ENCODE measurements at regions not wholly inside any gene's neighbourhood (a gene's known extent, or its start where the extent isn't known, plus 50 kb on each side); places are given as distances from the start of the nearest gene placed in this dataset.

DNA sequence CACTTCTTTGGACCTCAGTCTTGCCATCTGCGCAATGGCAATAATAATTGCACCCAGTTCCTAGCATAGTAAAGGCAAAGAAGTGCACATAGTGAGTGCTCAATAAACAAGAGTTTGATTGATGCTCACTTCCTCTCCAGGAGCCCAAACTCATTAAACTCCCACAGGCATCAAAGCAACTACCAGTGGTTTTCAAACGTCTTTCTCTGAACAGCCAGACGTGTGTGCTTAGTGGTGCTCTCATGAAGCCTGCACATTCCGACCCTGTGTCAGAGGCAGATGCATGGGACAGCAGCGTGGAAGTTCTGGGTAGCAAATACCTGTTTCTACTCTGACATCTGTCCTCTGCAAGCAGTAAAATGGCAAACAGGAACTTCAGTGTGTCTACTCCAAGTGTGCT, 146.3 kb upstream of the MAFB start:
- no peak overlapping the region for H3K27ac ChIP-seq
- H3K4me1 ChIP-seq = no peaks in the 10 kb centered on the region
- intact Hi-C loops (cut with DNase I; ENCODE audit: low total_unique reads) = no loop called here
- no peak for TF ChIP-seq POLR2A (IDR thresholded peaks at IDR 0.05)
- TF ChIP-seq, protein P1, sequence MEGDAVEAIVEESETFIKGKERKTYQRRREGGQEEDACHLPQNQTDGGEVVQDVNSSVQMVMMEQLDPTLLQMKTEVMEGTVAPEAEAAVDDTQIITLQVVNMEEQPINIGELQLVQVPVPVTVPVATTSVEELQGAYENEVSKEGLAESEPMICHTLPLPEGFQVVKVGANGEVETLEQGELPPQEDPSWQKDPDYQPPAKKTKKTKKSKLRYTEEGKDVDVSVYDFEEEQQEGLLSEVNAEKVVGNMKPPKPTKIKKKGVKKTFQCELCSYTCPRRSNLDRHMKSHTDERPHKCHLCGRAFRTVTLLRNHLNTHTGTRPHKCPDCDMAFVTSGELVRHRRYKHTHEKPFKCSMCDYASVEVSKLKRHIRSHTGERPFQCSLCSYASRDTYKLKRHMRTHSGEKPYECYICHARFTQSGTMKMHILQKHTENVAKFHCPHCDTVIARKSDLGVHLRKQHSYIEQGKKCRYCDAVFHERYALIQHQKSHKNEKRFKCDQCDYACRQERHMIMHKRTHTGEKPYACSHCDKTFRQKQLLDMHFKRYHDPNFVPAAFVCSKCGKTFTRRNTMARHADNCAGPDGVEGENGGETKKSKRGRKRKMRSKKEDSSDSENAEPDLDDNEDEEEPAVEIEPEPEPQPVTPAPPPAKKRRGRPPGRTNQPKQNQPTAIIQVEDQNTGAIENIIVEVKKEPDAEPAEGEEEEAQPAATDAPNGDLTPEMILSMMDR (IDR thresholded peaks at IDR 0.05) = no peak
- H3K36me3 ChIP-seq (ENCODE audit: low read depth, missing control alignments) = no peaks in the 10 kb centered on the region
- no peak overlapping the region for H3K4me3 ChIP-seq
- no peak for DNase-seq
- no peaks in the 10 kb centered on the region for H3K27me3 ChIP-seq
- no peaks in the 10 kb centered on the region for H3K9me3 ChIP-seq
- WGBS, 2 donors = 47 to 51% methylated on average over 5 of the region's 5 CpGs

DNA sequence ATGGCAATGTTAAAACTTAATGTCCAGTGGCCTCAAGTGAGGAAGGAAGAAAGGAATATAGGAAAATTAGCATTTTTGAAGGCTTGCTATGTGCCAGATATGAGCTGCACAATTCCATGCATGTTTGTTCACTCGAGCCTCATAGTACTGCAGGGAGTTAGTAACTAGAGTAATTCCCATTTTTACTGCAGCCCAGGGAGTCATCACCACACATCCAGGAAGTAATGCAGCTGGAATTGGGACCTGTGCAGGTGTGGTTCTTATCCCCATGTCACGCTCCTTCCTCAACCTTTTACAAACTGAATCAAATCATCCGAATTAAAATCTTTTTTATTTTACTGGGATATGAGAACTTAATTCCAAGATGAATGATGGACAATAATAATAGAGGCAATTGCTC, 149.5 kb upstream of the MAFB start:
- H3K27me3 ChIP-seq = no peaks in the 10 kb centered on the region
- H3K27ac ChIP-seq = no peak overlapping the region
- H3K9me3 ChIP-seq = no peaks in the 10 kb centered on the region
- TF ChIP-seq, protein P1 (IDR thresholded peaks at IDR 0.05) = no peak
- TF ChIP-seq POLR2A (IDR thresholded peaks at IDR 0.05) = no peak
- DNase-seq = no peak
- no peaks in the 10 kb centered on the region for H3K4me1 ChIP-seq
- H3K36me3 ChIP-seq (ENCODE audit: low read depth, missing control alignments) = no peaks in the 10 kb centered on the region
- 75% methylated on average over 3 of the region's 3 CpGs for WGBS, 2 donors
- no peak overlapping the region for H3K4me3 ChIP-seq
- intact Hi-C loops (cut with DNase I; ENCODE audit: low total_unique reads) = no loop called here

DNA sequence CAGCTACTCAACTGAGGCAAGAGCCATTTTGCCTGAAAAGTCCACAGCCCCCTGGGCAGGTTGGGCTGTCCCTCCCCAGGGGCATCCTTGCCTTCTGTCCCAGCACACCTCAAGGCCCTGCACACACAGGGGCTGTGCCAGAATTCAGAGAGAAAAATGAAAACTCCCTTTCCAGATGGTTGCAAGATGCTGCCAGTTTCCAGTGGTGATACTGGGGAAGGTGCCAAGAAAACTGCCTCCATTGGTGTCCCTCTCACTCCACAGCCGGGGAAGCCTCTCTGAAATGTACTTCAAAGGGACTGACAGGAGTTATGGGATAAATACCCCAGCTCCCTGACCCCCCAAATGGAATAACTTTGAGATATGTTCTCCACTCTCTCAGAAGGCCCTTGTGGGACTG, 154.2 kb upstream of the MAFB start:
- Histone ChIP-seq H3K27ac (no peak overlapping the region), H3K36me3 (ENCODE audit: low read depth, missing control alignments) (no peaks in the 10 kb centered on the region), H3K9me3 (no peaks in the 10 kb centered on the region), H3K27me3 (no peaks in the 10 kb centered on the region), H3K4me1 (no peaks in the 10 kb centered on the region), H3K4me3 (no peak overlapping the region)
- intact Hi-C loops (cut with DNase I; ENCODE audit: low total_unique reads) = no loop called here
- TF ChIP-seq, protein P1 (IDR thresholded peaks at IDR 0.05) = no peak
- TF ChIP-seq POLR2A (IDR thresholded peaks at IDR 0.05) = no peak
- 64 to 81% methylated on average over 1 of the region's 1 CpG for WGBS, 2 donors
- DNase-seq = no peak

DNA sequence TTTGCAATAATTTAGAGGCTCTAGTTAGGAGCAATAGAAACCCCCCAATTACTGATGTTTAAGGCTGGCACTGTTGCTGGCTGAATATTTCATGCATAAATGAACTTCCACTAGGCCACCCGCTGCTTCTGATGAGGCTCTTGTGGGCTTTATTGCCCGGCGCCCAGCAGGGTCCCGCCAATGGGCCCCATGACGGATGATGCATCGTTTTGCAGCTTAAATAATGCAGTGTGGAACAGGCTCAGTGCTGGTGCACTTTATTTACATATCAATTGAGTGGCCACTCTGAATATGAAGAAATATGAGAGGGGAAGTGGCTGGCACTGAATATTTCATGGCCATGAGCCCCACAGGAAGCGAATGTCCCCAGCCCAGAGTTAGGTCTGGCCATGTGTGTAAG, 155.3 kb upstream of the MAFB start:
- H3K4me1 ChIP-seq = no peaks in the 10 kb centered on the region
- 74 to 80% methylated on average over 7 of the region's 7 CpGs for WGBS, 2 donors
- no peak for TF ChIP-seq POLR2A (IDR thresholded peaks at IDR 0.05)
- TF ChIP-seq, protein P1 (IDR thresholded peaks at IDR 0.05) = no peak
- no peak for DNase-seq
- no peaks in the 10 kb centered on the region for H3K9me3 ChIP-seq
- H3K36me3 ChIP-seq (ENCODE audit: low read depth, missing control alignments) = no peaks in the 10 kb centered on the region
- H3K27me3 ChIP-seq = no peaks in the 10 kb centered on the region
- no peak overlapping the region for H3K27ac ChIP-seq
- intact Hi-C loops (cut with DNase I; ENCODE audit: low total_unique reads) = no loop called here
- H3K4me3 ChIP-seq = no peak overlapping the region

DNA sequence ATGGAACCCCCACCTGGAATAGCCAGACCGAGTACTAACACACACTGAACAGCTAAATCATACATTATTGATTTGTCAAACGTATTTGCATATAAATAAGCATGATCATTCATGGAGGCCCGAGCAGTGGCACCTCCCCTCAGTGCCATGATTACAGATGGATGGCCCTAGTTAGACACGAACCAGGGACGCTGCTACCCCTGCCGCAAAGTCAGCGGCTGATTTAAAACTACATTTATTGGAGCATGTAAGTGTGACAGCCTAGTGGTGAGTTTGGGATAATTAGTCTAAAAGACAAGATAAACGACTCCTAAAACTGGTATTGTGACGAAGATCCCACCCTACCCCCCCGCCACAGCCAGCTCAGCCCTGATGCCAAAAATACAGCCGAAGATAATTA, 159.1 kb upstream of the MAFB start:
- no peak for TF ChIP-seq POLR2A (IDR thresholded peaks at IDR 0.05)
- TF ChIP-seq, protein P1 (IDR thresholded peaks at IDR 0.05) = no peak
- Histone ChIP-seq H3K4me1 (no peaks in the 10 kb centered on the region), H3K27me3 (no peaks in the 10 kb centered on the region), H3K9me3 (no peaks in the 10 kb centered on the region), H3K36me3 (ENCODE audit: low read depth, missing control alignments) (no peaks in the 10 kb centered on the region), H3K27ac (no peak overlapping the region), H3K4me3 (no peak overlapping the region)
- 59 to 64% methylated on average over 11 of the region's 11 CpGs for WGBS, 2 donors
- no peak for DNase-seq
- intact Hi-C loops (cut with DNase I; ENCODE audit: low total_unique reads) = no loop called here

Measured in testis (tissue), 2 donors.